GM13976 (cell line): ENCODE measurements at regions not wholly inside any gene's neighbourhood (a gene's known extent, or its start where the extent isn't known, plus 50 kb on each side); places are given as distances from the start of the nearest gene placed in this dataset.
A peak's percentile ranks its signal among the peaks of the same experiment; 100 is the strongest.
"Not testable (repeated sequence)": the region's sequence is repeated elsewhere in the genome, so short reads cannot be mapped to it uniquely, and the experiment has no call there.

Experiments used
- DNase-seq: peaks from one replicate; pipeline ENCODE4 v3.0.0; 2012; ENCODE audit warnings: low spot score
- in situ Hi-C: fragments of 300-500 bp; cut with MboI; formaldehyde crosslinking; loops from one replicate; pipeline ENCODE4 v1.12.0; 2022; ENCODE audit warnings: low sequenced_read_pairs, mixed read lengths, inconsistent platforms; ENCODE audit not compliant: unreplicated experiment
- TF ChIP-seq, protein P1 (sequence below): IDR thresholded peaks from 2 replicates; pipeline ENCODE4 v1.5.1; 2012; ENCODE audit warnings: borderline replicate concordance, mild to moderate bottlenecking; ENCODE audit not compliant: insufficient read depth; ENCODE audit errors: extremely low read depth, missing control alignments, control extremely low read depth

DNA sequence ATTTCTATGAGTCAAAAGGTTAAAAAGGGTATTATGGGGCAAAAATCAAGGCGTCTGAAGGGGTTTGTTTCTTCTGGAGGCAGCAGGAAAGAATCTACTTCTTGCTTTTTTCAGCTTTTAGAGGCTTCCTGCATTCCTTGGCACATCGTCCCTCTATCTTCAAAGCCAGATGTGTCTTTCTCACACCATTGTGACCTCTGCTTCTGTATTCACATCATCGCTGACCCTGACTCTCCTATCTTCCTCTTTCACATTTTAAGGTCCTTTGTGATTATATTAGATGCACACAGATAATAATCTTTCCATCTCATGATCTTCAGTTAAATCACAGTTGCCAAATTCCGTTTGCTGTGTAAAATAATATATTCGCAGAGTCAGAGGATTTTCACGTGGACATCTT, 112.7 kb downstream of the PPP4R3C start:
- TF ChIP-seq, protein P1, sequence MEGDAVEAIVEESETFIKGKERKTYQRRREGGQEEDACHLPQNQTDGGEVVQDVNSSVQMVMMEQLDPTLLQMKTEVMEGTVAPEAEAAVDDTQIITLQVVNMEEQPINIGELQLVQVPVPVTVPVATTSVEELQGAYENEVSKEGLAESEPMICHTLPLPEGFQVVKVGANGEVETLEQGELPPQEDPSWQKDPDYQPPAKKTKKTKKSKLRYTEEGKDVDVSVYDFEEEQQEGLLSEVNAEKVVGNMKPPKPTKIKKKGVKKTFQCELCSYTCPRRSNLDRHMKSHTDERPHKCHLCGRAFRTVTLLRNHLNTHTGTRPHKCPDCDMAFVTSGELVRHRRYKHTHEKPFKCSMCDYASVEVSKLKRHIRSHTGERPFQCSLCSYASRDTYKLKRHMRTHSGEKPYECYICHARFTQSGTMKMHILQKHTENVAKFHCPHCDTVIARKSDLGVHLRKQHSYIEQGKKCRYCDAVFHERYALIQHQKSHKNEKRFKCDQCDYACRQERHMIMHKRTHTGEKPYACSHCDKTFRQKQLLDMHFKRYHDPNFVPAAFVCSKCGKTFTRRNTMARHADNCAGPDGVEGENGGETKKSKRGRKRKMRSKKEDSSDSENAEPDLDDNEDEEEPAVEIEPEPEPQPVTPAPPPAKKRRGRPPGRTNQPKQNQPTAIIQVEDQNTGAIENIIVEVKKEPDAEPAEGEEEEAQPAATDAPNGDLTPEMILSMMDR: no peak
- in situ Hi-C loops: no loop called here
- DNase-seq: no peak

- TF ChIP-seq, protein P1: peak; percentile 81
- in situ Hi-C loops: no loop called here
- peak; percentile 16 for DNase-seq
These were observed 126.6 kb downstream of the PPP4R3C start for GRCh38 chrX:27336466-27337091.

- no peak for DNase-seq
- in situ Hi-C loops: no loop called here
- TF ChIP-seq, protein P1: no peak
These were observed 141.5 kb downstream of the PPP4R3C start for GRCh38 chrX:27321632-27322031.

DNA sequence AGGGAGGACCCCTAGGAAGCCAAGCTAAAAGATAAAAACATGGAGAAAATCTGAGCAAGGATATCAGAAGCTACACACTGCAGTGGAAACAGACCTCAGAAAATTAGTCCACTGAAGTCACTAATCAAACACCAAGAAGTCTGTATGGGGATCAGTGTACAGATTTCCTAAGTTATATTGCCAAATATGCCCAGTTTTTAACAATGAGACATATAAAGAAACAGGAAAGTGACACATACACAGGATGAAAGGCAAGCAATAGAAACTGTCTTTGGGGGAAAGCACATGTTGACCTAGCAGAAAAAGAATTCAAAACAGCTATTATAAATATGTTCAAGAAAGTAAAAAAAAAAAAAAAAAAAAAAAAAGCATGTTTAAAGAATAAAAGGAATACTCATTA, 153.7 kb downstream of the PPP4R3C start:
- TF ChIP-seq, protein P1: no peak
- DNase-seq: no peak
- in situ Hi-C loops: no loop called here

DNA sequence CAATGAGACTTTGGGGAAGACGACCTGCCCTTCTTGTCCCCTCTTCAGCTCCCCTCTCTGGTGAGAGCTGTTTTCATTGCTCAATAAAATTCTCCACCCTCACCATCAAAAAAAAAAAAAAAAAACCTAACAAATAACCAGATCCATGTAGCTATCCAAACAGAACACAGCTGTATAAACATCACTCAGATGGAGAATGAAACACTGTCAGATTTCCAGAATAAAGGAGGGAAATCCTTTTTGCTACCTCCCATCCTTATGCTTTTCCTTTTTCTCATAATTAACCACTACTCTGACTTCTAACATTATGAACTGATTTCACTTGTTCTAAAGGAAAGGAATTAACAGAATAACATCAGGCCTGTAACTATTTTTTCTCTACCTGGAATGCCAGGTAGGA, 155.6 kb downstream of the PPP4R3C start:
- TF ChIP-seq, protein P1: no peak
- no peak for DNase-seq
- in situ Hi-C loops: no loop called here

DNA sequence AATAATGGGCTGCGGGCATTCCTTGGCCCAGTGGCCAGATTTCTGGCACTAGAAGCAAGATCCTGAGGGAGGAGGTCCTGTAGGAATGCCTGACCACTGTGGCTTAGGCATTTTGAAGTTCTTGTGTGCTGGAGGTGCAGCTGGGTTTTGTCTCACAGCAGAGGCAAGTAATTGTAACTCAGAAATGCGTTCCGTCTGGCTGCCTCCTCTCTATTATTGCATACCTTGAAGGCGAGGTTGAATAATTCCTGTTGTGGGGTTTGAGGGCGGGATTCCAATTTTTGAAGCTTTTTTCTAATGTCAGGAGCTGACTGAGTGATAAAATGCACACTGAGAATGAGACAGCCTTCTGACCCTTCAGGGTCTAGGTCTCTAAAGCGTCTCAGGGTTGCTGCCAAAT, 170.6 kb downstream of the PPP4R3C start:
- DNase-seq, in situ Hi-C loops: not testable (repeated sequence)

DNA sequence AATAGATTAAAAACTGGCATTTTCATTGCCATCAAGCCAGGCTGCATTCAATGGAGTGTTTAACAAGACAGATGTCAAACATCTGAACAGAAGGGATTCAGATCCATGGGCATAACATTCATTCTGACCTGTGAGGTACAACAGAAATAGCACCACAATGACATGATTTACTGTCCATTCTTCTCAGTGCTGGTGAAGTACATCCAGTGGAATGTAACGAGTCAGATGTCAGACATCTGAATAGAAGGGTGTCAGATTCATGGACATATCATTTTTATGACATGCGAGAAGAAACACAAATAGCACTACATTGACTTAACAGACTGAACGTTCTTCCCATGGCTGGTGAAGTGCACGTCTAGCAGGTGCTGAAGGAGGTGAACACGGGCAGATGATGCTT, 186.4 kb downstream of the PPP4R3C start:
- in situ Hi-C loops: no loop called here
- no peak for DNase-seq
- TF ChIP-seq, protein P1: no peak
